NCI-H2171 treated with DMSO at 0.1 percent for 48 hours (cell line): ENCODE measurements at regions not wholly inside any gene's neighbourhood (a gene's known extent, or its start where the extent isn't known, plus 50 kb on each side); places are given as distances from the start of the nearest gene placed in this dataset.
A peak's percentile ranks its signal among the peaks of the same experiment; 100 is the strongest.

Source experiments
- DNase-seq: peaks from one replicate; lab custom pipeline; 2025; lab: John Stamatoyannopoulos, UW

- no peak for DNase-seq
Measured at GRCh38 chr4:81881855-81882621, 410.3 kb upstream of the RASGEF1B start.

GRCh38 chr4:81876106-81876505 is 404.4 kb upstream of the RASGEF1B start:
- no peak for DNase-seq

- DNase-seq, result no peak
Measured at GRCh38 chr4:81874661-81875515, 403.2 kb upstream of the RASGEF1B start.

- DNase-seq, result peak; percentile 5
Measured at GRCh38 chr4:81870275-81870674, 398.6 kb upstream of the RASGEF1B start.

GRCh38 chr4:81860111-81860510 is 388.4 kb upstream of the RASGEF1B start:
- DNase-seq, result no peak

GRCh38 chr4:81854406-81854805 is 382.7 kb upstream of the RASGEF1B start:
- no peak for DNase-seq

DNA sequence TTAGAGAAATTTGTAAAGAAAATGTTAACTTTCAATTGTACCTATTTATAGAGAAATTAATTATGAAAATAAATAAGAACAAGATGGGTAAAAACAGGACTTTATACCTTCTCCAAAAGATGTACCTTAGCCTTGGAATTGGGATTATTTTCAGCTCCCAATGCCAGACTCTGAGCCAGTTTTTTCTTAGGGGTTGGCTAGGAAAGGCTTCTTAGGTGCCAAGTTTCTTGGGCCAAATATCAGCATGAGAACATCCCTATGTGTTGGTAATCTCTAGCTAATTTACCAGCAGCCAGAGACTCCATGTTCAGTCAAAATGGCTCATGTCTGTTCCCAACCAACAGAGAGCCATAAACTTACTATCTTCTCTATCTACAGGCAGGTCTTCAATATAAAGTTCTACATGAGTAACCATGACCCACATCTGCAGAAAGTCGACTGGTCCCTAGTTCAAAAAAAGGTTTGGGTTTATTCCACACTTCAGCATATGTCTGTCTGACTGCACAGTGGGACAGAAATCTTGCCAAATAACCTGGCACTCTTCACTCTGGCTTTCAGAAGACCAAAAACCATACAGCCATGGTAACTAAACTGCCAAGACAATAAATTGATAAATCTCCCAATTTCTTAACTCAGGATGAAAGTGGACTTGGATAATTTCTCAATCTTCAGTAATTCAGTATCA is 380.5 kb upstream of the RASGEF1B start:
- no peak for DNase-seq

GRCh38 chr4:81850701-81851100 is 379.0 kb upstream of the RASGEF1B start:
- no peak for DNase-seq

GRCh38 chr4:81845761-81846160 is 374.1 kb upstream of the RASGEF1B start:
- no peak for DNase-seq

DNA sequence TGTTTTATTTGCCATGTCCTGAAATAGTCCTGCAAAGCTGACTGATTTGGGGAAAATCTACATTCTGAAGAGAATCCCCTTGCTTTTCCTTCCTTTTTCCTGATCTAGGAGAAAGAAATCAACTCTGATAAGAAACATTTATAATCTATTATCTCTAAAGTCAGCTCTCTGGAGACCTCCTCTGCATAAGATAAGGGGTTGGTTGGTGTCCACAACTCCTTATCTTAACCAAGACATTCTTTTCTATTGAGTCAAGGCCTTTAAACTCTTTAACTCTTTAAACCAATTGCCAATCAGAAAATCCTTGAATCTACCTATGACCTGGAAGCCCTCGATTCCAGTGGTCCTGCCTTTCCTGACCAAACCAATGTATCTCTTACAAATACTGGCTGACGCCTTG is 373.6 kb upstream of the RASGEF1B start:
- no peak for DNase-seq

- DNase-seq, result peak; percentile 55
Measured at GRCh38 chr4:81844717-81845116, 373.0 kb upstream of the RASGEF1B start.

GRCh38 chr4:81839347-81840042 is 367.8 kb upstream of the RASGEF1B start:
- DNase-seq, result no peak

DNA sequence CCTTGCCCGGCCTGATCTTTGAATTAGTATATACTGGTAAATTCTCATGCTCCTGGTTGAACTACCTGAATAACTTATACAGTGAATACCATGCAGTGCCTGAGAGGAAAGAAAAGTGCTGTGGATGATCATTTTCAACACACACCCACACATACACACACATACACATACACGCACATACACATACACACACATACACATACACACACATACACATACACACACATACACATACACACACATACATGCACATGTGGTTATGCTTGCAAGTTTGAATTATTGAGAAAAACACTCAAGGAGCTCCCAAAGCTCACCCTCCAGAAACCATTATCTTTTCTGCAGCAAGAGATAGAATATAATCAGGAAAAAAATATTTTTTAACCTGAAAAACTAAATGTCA is 366.9 kb upstream of the RASGEF1B start:
- DNase-seq, result no peak

GRCh38 chr4:81836716-81837115 is 365.0 kb upstream of the RASGEF1B start:
- DNase-seq, result no peak

- no peak for DNase-seq
Measured at GRCh38 chr4:81833576-81833975, 361.9 kb upstream of the RASGEF1B start.

- DNase-seq, result no peak
Measured at GRCh38 chr4:81828991-81829390, 357.3 kb upstream of the RASGEF1B start.

DNA sequence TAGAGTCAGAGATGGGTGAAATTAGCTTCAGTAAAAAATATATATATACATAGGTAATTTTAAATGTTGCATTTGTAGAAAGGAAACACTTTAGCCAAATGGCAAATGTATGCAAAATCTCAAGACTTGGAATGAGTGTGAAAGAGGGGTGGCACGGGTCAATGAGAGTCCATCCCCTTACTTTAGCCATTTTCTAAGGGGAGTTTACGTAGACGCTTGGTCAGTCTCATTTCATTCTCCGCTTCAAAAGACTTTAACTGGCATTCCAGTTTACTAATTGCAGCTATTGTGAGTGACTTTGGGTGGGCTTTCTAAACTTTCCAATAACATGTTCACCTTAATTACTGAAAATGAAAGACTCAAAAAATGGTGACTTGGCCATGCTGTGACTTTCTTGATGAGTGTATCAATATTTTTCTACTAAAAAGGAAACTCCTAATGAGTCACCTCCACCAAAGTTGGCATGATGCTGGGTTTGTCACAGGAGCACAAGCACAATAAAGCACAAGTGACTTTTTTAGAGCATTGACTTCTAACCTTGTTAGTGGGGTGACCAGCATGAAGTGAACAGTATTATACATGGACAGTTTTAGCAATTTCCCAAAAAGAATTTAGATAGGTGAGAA is 356.0 kb upstream of the RASGEF1B start:
- no peak for DNase-seq

GRCh38 chr4:81826817-81827424 is 355.2 kb upstream of the RASGEF1B start:
- DNase-seq, result no peak

GRCh38 chr4:81826335-81826734 is 354.6 kb upstream of the RASGEF1B start:
- no peak for DNase-seq

- DNase-seq, result no peak
Measured at GRCh38 chr4:81818385-81818920, 346.7 kb upstream of the RASGEF1B start.
